Spleen (tissue), 7 donors: ENCODE measurements at regions not wholly inside any gene's neighbourhood (a gene's known extent, or its start where the extent isn't known, plus 50 kb on each side); places are given as distances from the start of the nearest gene placed in this dataset.

ENCODE experiments used
- CTCF ChIP-seq, 11 experiments: fragments of 200-600 bp in 7 of 11; fragments of 450-650 bp in 4 of 11; sonication (generic) in 4 of 11; IDR thresholded peaks in 8 of 11; conservative IDR thresholded peaks in 3 of 11; 1 replicate in 7 of 11; 2 replicates in 4 of 11; pipeline versions ENCODE4 v1.4.0 to v1.8.0; 2016 to 2021; ENCODE audit warnings: antibody characterized with exemption in 11 of 11, inconsistent platforms in 4 of 11, mild to moderate bottlenecking in 1 of 11
- POLR2A ChIP-seq, 3 donors: fragments of 450-650 bp; IDR thresholded peaks; one replicate each; pipeline ENCODE4 v1.5.1; 2017; ENCODE audit warnings: antibody characterized with exemption in 3 of 3, mild to moderate bottlenecking in 1 of 3
- POLR2AphosphoS5 ChIP-seq, 3 donors: sonication (generic); formaldehyde crosslinking; IDR thresholded peaks; one replicate each; pipeline ENCODE4 v1.5.1; 2017; ENCODE audit warnings: antibody characterized with exemption in 3 of 3
- donor health status: DM: no; HTN: no; CAD: no; lungs with moderate emphysema.
- donor health status: DM: no; HTN: no; CAD: no.
- donor health status: DM: no; HTN: no; CAD: no.

GRCh38 chr2:105573490-105573889 is 171.2 kb upstream of the NCK2 start:
- TF ChIP-seq CTCF (IDR thresholded peaks at IDR 0.05 in 8 of 11, conservative IDR thresholded peaks at IDR 0.05 in 3 of 11) (no peak), POLR2AphosphoS5 (IDR thresholded peaks at IDR 0.05) (no peak), POLR2A (IDR thresholded peaks at IDR 0.05) (no peak)
